GM12878 (cell line): ENCODE measurements at regions not wholly inside any gene's neighbourhood (a gene's known extent, or its start where the extent isn't known, plus 50 kb on each side); places are given as distances from the start of the nearest gene placed in this dataset.

ENCODE experiments used
- ATAC-seq: fragments of 200-7000 bp; cut with Tn5 transposase; 3 replicates; pipeline ENCODE4 v1.9.1; 2020; ENCODE audit warnings: mild to moderate bottlenecking, moderate library complexity
- BruUV-seq: library from RNA; stranded (reverse); fragments of 400-500 nt; replicated peaks from 2 replicates; lab custom pipeline; 2021; lab: Mats Ljungman, UMichigan
- CTCF ChIA-PET: fragments of 300-600 bp; sonication (Branson Sonifier 250); formaldehyde crosslinking; extraction: SDS; loops from one replicate; lab custom pipeline; 2021; ENCODE audit warnings: inconsistent platforms; lab: Yijun Ruan, JAX
- POLR2A ChIA-PET: fragments of 350-600 bp; formaldehyde crosslinking; extraction: SDS; loops from one replicate; lab custom pipeline; 2021; ENCODE audit warnings: inconsistent platforms; lab: Charles Lee
- RAD21 ChIA-PET: fragments of 300-600 bp; sonication (Branson Sonifier 250); formaldehyde crosslinking; loops from one replicate; lab custom pipeline; 2023; ENCODE audit warnings: antibody characterized with exemption; ENCODE audit not compliant: unreplicated experiment; lab: Charles Lee
- SMC1A ChIA-PET: fragments of 300-600 bp; sonication (Branson Sonifier 250); formaldehyde crosslinking; loops from one replicate; lab custom pipeline; 2023; ENCODE audit not compliant: unreplicated experiment, uncharacterized antibody; lab: Charles Lee
- DNase-seq: peaks from one replicate; pipeline ENCODE4 v3.0.0-alpha.2; 2011; ENCODE audit warnings: low read depth, low spot score
- FAIRE-seq: peaks from 3 replicates; lab custom pipeline; 2011; peaks lifted over from hg19 to GRCh38; lab: Jason Lieb, UNC
- H2AFZ ChIP-seq: 2 replicates; pipeline ENCODE4 v1.6.0; 2011; ENCODE audit warnings: low read depth, low read length, control low read depth; ENCODE audit not compliant: control insufficient read depth
- H3K27ac ChIP-seq: 2 replicates; pipeline ENCODE4 v1.5.1; 2011; ENCODE audit warnings: control low read depth; ENCODE audit not compliant: control insufficient read depth, insufficient read depth
- H3K27me3 ChIP-seq, 2 experiments: replicated peaks in 1 of 2; 2 replicates each; pipeline versions ENCODE4 v1.6.0 to v1.6.1; 2011; ENCODE audit warnings: low read length in 1 of 2; ENCODE audit not compliant: control insufficient read depth in 2 of 2, insufficient read depth in 2 of 2
- H3K36me3 ChIP-seq, 2 experiments: 2 replicates each; pipeline ENCODE4 v1.5.1; 2011; ENCODE audit warnings: low read length in 1 of 2; ENCODE audit not compliant: control insufficient read depth in 2 of 2, insufficient read depth in 2 of 2
- H3K4me1 ChIP-seq: 2 replicates; pipeline ENCODE4 v1.6.1; 2011; ENCODE audit warnings: mild to moderate bottlenecking, low read length, moderate library complexity, mixed read lengths; ENCODE audit not compliant: control insufficient read depth, insufficient read depth
- H3K4me2 ChIP-seq: 2 replicates; pipeline ENCODE4 v1.6.0; 2011; ENCODE audit warnings: control low read depth; ENCODE audit not compliant: control insufficient read depth, insufficient read depth
- H3K4me3 ChIP-seq: fragments of 200-600 bp; sonication (generic); 2 replicates; pipeline ENCODE4 v1.5.1; 2016
- H3K79me2 ChIP-seq: 2 replicates; pipeline ENCODE4 v1.6.0; 2011; ENCODE audit warnings: low read length; ENCODE audit not compliant: control insufficient read depth, insufficient read depth
- H3K9ac ChIP-seq: 2 replicates; pipeline ENCODE4 v1.8.0; 2011; ENCODE audit warnings: low read length, control low read depth, mixed read lengths; ENCODE audit not compliant: control insufficient read depth, insufficient read depth
- H3K9me3 ChIP-seq: replicated peaks from 3 replicates; pipeline ENCODE4 v1.5.1; 2011; ENCODE audit warnings: mild to moderate bottlenecking, low read length; ENCODE audit not compliant: control insufficient read depth, insufficient read depth
- H4K20me1 ChIP-seq: 2 replicates; pipeline ENCODE4 v1.6.0; 2011; ENCODE audit not compliant: control insufficient read depth, insufficient read depth
- BMI1 ChIP-seq: fragments of 450-650 bp; IDR thresholded peaks from 2 replicates; pipeline ENCODE4 v1.6.1; 2016; ENCODE audit warnings: mild to moderate bottlenecking, moderate library complexity, borderline replicate concordance
- IKZF2 ChIP-seq, 2 experiments: fragments of 450-650 bp; IDR thresholded peaks; 2 replicates each; pipeline ENCODE4 v1.6.1; 2017; ENCODE audit warnings: mild to moderate bottlenecking in 2 of 2, moderate library complexity in 2 of 2
- NFIC ChIP-seq: IDR thresholded peaks from 2 replicates; pipeline ENCODE4 v1.6.1; 2012; ENCODE audit warnings: low read depth, mild to moderate bottlenecking, inconsistent platforms, low read length, moderate library complexity
- SIN3A ChIP-seq: IDR thresholded peaks from 2 replicates; pipeline ENCODE4 v1.6.1; 2012; ENCODE audit warnings: low read depth, low read length, improper control_type of control experiment
- USF1 ChIP-seq: IDR thresholded peaks from 2 replicates; pipeline ENCODE4 v1.6.1; 2011; ENCODE audit warnings: borderline replicate concordance, low read depth, mild to moderate bottlenecking, moderate library complexity, mixed read lengths, low read length; ENCODE audit not compliant: insufficient read depth; ENCODE audit errors: extremely low read length
- WGBS: methylation state at CpG from one replicate; pipeline ENCODE4 v1.1.6; 2016; ENCODE audit warnings: low lambda C conversion rate; ENCODE audit not compliant: insufficient replicate concordance, insufficient coverage; ENCODE audit errors: missing lambda C conversion rate; 5-methylcytosine and 5-hydroxymethylcytosine counted together
- in situ Hi-C: fragments of 300-500 bp; cut with MboI; formaldehyde crosslinking; loops from 9 replicates; pipeline ENCODE4 v1.14.3; 2018; ENCODE audit warnings: mixed read lengths
- intact Hi-C: fragments of 100-400 bp; cut with micrococcal nuclease; formaldehyde crosslinking; loops from one replicate; pipeline ENCODE4 v1.14.2; 2022; ENCODE audit not compliant: unreplicated experiment
- TF ChIP-seq, protein P1 (sequence below): fragments of 450-650 bp; formaldehyde crosslinking; IDR thresholded peaks from 2 replicates; pipeline ENCODE4 v1.4.0; 2020; ENCODE audit warnings: mild to moderate bottlenecking, moderate library complexity

- Histone ChIP-seq H4K20me1 (no peaks in the 10 kb centered on the region), H3K79me2 (no peaks in the 10 kb centered on the region), H3K4me1 (peaks cover 16% of the 10 kb centered on the region), H3K9me3 (no peaks in the 10 kb centered on the region), H3K4me2 (no peak overlapping the region), H3K9ac (no peak overlapping the region), H3K36me3 (no peaks in the 10 kb centered on the region), H3K27me3 (no peaks in the 10 kb centered on the region), H3K4me3 (no peak overlapping the region), H2AFZ (no peak overlapping the region), H3K27ac (no peak overlapping the region)
- intact Hi-C loops, result no loop called here
- CTCF ChIA-PET, result no interaction called here
- no peak for FAIRE-seq
- in situ Hi-C loops, result no loop called here
- TF ChIP-seq BMI1 (no peak), NFIC (no peak), SIN3A (no peak), IKZF2 (IDR thresholded peaks at IDR 0.05) (no peak), USF1 (no peak)
- TF ChIP-seq, protein P1, sequence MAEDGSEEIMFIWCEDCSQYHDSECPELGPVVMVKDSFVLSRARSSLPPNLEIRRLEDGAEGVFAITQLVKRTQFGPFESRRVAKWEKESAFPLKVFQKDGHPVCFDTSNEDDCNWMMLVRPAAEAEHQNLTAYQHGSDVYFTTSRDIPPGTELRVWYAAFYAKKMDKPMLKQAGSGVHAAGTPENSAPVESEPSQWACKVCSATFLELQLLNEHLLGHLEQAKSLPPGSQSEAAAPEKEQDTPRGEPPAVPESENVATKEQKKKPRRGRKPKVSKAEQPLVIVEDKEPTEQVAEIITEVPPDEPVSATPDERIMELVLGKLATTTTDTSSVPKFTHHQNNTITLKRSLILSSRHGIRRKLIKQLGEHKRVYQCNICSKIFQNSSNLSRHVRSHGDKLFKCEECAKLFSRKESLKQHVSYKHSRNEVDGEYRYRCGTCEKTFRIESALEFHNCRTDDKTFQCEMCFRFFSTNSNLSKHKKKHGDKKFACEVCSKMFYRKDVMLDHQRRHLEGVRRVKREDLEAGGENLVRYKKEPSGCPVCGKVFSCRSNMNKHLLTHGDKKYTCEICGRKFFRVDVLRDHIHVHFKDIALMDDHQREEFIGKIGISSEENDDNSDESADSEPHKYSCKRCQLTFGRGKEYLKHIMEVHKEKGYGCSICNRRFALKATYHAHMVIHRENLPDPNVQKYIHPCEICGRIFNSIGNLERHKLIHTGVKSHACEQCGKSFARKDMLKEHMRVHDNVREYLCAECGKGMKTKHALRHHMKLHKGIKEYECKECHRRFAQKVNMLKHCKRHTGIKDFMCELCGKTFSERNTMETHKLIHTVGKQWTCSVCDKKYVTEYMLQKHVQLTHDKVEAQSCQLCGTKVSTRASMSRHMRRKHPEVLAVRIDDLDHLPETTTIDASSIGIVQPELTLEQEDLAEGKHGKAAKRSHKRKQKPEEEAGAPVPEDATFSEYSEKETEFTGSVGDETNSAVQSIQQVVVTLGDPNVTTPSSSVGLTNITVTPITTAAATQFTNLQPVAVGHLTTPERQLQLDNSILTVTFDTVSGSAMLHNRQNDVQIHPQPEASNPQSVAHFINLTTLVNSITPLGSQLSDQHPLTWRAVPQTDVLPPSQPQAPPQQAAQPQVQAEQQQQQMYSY (CRISPR knock-in tag), result no peak
- WGBS, result 50% methylated on average over 2 of the region's 2 CpGs
- BruUV-seq, result no TSS peak
- POLR2A ChIA-PET, result no interaction called here
- SMC1A ChIA-PET, result interaction anchor here (1.0 kb wide), 1 partner anchor 206 kb away, joined by 3 read pairs; no protein-coding TSS in a partner anchor
- peak; percentile 42 for ATAC-seq
- no peak for DNase-seq
- RAD21 ChIA-PET, result no interaction called here
Observed at GRCh38 chr15:81060470-81060869, 59.7 kb downstream of the TLNRD1 start.
